Smooth muscle cell (in vitro differentiated cells): ENCODE measurements at regions not wholly inside any gene's neighbourhood (a gene's known extent, or its start where the extent isn't known, plus 50 kb on each side); places are given as distances from the start of the nearest gene placed in this dataset.

Experiments used
- DNase-seq: peaks from one replicate; lab custom pipeline; 2025; ENCODE audit not compliant: unreplicated experiment; lab: John Stamatoyannopoulos, UW
- H2AFZ ChIP-seq: fragments of 200-600 bp; sonication (generic); 2 replicates; pipeline ENCODE4 v1.6.0; 2016; ENCODE audit warnings: antibody characterized with exemption, low read depth, mild to moderate bottlenecking
- H3F3A ChIP-seq: fragments of 200-600 bp; sonication (generic); 2 replicates; pipeline ENCODE4 v1.6.0; 2017; ENCODE audit warnings: antibody characterized with exemption, low read depth
- H3K27ac ChIP-seq: fragments of 200-600 bp; sonication (generic); 2 replicates; pipeline ENCODE4 v1.5.1; 2016; ENCODE audit warnings: low read depth, mild to moderate bottlenecking
- H3K27me3 ChIP-seq: fragments of 200-600 bp; sonication (generic); 2 replicates; pipeline ENCODE4 v1.6.1; 2016; ENCODE audit warnings: low read depth, mild to moderate bottlenecking
- H3K36me3 ChIP-seq: fragments of 200-600 bp; sonication (generic); 2 replicates; pipeline ENCODE4 v1.5.1; 2016; ENCODE audit warnings: low read depth
- H3K4me1 ChIP-seq: fragments of 200-600 bp; sonication (generic); 2 replicates; pipeline ENCODE4 v1.5.1; 2016; ENCODE audit warnings: low read depth
- H3K4me2 ChIP-seq: fragments of 200-600 bp; sonication (generic); 2 replicates; pipeline ENCODE4 v1.6.0; 2016; ENCODE audit warnings: mild to moderate bottlenecking
- H3K4me3 ChIP-seq: fragments of 200-600 bp; sonication (generic); 2 replicates; pipeline ENCODE4 v1.5.1; 2016; ENCODE audit warnings: mild to moderate bottlenecking
- H3K79me2 ChIP-seq: fragments of 200-600 bp; sonication (generic); 2 replicates; pipeline ENCODE4 v1.6.0; 2016; ENCODE audit warnings: low read depth, mild to moderate bottlenecking
- H3K9ac ChIP-seq: fragments of 200-600 bp; sonication (generic); 2 replicates; pipeline ENCODE4 v1.6.0; 2016; ENCODE audit warnings: low read depth
- H3K9me3 ChIP-seq: fragments of 200-600 bp; sonication (generic); replicated peaks from 2 replicates; pipeline ENCODE4 v1.5.1; 2016; ENCODE audit warnings: low read depth
- H4K20me1 ChIP-seq: fragments of 200-600 bp; sonication (generic); 2 replicates; pipeline ENCODE4 v1.6.0; 2016; ENCODE audit warnings: low read depth
- WGBS: methylation state at CpG from one replicate; pipeline ENCODE4 v1.1.7; 2016; ENCODE audit warnings: low lambda C conversion rate; 5-methylcytosine and 5-hydroxymethylcytosine counted together
- TF ChIP-seq, protein P1 (sequence below): fragments of 200-600 bp; sonication (generic); IDR thresholded peaks from 2 replicates; pipeline ENCODE4 v1.5.1; 2017; ENCODE audit warnings: borderline replicate concordance, mild to moderate bottlenecking, antibody characterized with exemption; ENCODE audit not compliant: insufficient read depth, poor library complexity, severe bottlenecking

DNA sequence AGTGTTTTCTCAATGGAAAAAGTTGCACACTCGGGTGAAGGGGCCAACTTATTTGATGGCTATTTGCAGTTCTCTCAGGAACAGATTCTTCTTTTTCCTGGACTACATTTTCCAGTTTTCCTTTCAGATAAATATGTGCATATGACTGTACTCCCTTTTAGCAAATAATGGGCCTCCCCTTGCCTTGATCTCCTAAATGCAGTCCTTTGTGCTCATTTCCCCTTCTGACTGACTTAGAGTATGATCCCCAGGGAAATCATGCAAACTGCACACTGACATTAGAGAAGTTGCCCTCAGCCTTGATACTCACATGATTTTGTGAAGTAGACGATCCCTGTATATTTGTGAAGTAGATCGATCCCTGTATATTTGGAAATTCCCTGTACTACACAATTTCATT, 492.9 kb upstream of the NOVA1 start:
- Histone ChIP-seq H3K27me3 (no peaks in the 10 kb centered on the region), H2AFZ (no peak overlapping the region)
- TF ChIP-seq, protein P1, sequence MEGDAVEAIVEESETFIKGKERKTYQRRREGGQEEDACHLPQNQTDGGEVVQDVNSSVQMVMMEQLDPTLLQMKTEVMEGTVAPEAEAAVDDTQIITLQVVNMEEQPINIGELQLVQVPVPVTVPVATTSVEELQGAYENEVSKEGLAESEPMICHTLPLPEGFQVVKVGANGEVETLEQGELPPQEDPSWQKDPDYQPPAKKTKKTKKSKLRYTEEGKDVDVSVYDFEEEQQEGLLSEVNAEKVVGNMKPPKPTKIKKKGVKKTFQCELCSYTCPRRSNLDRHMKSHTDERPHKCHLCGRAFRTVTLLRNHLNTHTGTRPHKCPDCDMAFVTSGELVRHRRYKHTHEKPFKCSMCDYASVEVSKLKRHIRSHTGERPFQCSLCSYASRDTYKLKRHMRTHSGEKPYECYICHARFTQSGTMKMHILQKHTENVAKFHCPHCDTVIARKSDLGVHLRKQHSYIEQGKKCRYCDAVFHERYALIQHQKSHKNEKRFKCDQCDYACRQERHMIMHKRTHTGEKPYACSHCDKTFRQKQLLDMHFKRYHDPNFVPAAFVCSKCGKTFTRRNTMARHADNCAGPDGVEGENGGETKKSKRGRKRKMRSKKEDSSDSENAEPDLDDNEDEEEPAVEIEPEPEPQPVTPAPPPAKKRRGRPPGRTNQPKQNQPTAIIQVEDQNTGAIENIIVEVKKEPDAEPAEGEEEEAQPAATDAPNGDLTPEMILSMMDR: no peak

DNA sequence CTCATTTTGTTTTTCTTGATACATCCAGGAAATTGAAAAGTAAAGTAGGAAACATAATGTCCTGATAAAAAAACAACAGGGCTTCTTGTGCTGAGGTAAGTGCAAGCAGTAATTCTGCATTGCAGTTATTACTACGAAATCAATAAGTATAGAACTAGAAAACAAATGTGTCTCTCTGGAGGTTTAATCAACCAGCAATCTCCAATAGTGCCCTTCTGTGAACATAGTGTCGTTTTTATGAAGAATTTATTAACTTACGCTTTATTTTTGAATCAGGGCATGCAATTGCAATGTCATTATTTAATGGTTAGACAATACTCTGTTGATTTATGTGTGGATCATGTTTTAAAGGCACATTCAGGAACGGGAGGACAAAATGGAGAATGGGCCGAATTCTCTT, 494.1 kb upstream of the NOVA1 start:
- no peaks in the 10 kb centered on the region for H3K36me3 ChIP-seq
- no peaks in the 10 kb centered on the region for H4K20me1 ChIP-seq
- no peak overlapping the region for H3K27ac ChIP-seq
- H3K4me2 ChIP-seq: no peak overlapping the region
- no peaks in the 10 kb centered on the region for H3K27me3 ChIP-seq
- no peaks in the 10 kb centered on the region for H3K9me3 ChIP-seq
- H3K79me2 ChIP-seq: no peaks in the 10 kb centered on the region
- WGBS: 71% methylated on average over 5 of the region's 5 CpGs
- TF ChIP-seq, protein P1: no peak
- DNase-seq: no peak
- no peak overlapping the region for H3K4me3 ChIP-seq
- H2AFZ ChIP-seq: no peak overlapping the region
- H3K9ac ChIP-seq: no peak overlapping the region
- H3F3A ChIP-seq: no peaks in the 10 kb centered on the region
- H3K4me1 ChIP-seq: no peaks in the 10 kb centered on the region

More for the DNA sequence above, 492.9 kb upstream of the NOVA1 start:
- no peak overlapping the region for H3K9ac ChIP-seq
- H3K27ac ChIP-seq: no peak overlapping the region
- H3F3A ChIP-seq: no peaks in the 10 kb centered on the region
- no peak for DNase-seq
- no peaks in the 10 kb centered on the region for H3K79me2 ChIP-seq
- H3K36me3 ChIP-seq: no peaks in the 10 kb centered on the region
- no peak overlapping the region for H3K4me3 ChIP-seq
- H3K4me2 ChIP-seq: no peak overlapping the region
- 95% methylated on average over 3 of the region's 3 CpGs for WGBS
- H3K9me3 ChIP-seq: no peaks in the 10 kb centered on the region
- no peaks in the 10 kb centered on the region for H4K20me1 ChIP-seq
- H3K4me1 ChIP-seq: no peaks in the 10 kb centered on the region

DNA sequence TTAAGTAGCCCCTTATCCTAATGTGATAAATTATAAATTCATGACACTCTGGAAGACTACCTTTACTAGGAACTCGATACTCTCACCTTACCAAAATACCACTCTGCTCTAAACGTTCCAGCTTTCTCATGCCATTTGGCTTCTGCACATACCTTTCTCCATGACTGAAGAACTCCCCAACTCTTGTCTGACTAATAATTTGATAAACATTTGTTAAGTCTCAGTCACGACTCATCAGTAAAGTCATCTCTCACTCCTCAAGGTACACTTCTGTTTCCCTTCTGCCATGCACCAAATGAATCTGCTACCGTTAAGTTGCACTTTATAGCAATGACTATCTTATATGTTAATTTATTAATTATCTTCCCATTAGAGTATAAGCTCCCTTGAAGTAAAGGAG, 498.3 kb upstream of the NOVA1 start:
- Histone ChIP-seq H4K20me1 (no peaks in the 10 kb centered on the region), H3K9ac (no peak overlapping the region), H3K27ac (no peak overlapping the region), H3K4me1 (no peaks in the 10 kb centered on the region), H2AFZ (no peak overlapping the region), H3K4me2 (no peak overlapping the region), H3F3A (no peaks in the 10 kb centered on the region), H3K36me3 (no peaks in the 10 kb centered on the region), H3K4me3 (no peak overlapping the region), H3K9me3 (no peaks in the 10 kb centered on the region), H3K27me3 (no peaks in the 10 kb centered on the region), H3K79me2 (no peaks in the 10 kb centered on the region)
- 83% methylated on average over 4 of the region's 4 CpGs for WGBS
- TF ChIP-seq, protein P1: no peak
- DNase-seq: no peak

DNA sequence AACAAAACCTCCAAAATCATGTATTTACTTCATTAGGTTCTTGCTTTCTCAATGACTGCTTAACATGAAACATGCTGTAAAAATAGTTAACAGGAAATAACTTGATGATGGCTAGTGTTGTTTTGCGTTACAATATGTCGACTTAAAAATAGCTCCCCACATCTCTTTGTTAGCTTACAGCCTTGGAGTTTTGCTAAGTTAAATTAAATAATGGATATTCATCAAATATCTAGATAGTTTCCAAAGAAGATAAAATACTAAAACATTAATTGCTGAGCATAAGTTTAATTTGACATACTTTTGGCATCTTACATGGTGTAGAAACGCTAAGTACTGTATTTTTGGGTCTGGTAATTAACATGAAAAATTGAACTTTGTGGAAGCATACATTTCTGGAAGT, 500.6 kb upstream of the NOVA1 start:
- H3K27ac ChIP-seq: no peak overlapping the region
- H3K9ac ChIP-seq: no peak overlapping the region
- no peak overlapping the region for H2AFZ ChIP-seq
- no peaks in the 10 kb centered on the region for H4K20me1 ChIP-seq
- no peaks in the 10 kb centered on the region for H3K27me3 ChIP-seq
- no peak overlapping the region for H3K4me3 ChIP-seq
- TF ChIP-seq, protein P1: no peak
- no peak for DNase-seq
- no peaks in the 10 kb centered on the region for H3K9me3 ChIP-seq
- no peak overlapping the region for H3K4me2 ChIP-seq
- WGBS: 62% methylated on average over 3 of the region's 3 CpGs
- H3F3A ChIP-seq: no peaks in the 10 kb centered on the region
- H3K4me1 ChIP-seq: no peaks in the 10 kb centered on the region
- no peaks in the 10 kb centered on the region for H3K79me2 ChIP-seq
- no peaks in the 10 kb centered on the region for H3K36me3 ChIP-seq
